BJ (cell line): ENCODE measurements at regions not wholly inside any gene's neighbourhood (a gene's known extent, or its start where the extent isn't known, plus 50 kb on each side); places are given as distances from the start of the nearest gene placed in this dataset.
A peak's percentile ranks its signal among the peaks of the same experiment; 100 is the strongest.

Experiments
- CTCF ChIA-PET: fragments of 350-600 bp; formaldehyde crosslinking; extraction: SDS; loops from one replicate; lab custom pipeline; 2021; ENCODE audit warnings: antibody characterized with exemption, inconsistent platforms; lab: Yijun Ruan, JAX
- POLR2A ChIA-PET: fragments of 300-600 bp; sonication (Branson Sonifier 250); formaldehyde crosslinking; extraction: SDS; loops from one replicate; lab custom pipeline; 2021; ENCODE audit warnings: antibody characterized with exemption; lab: Charles Lee
- DNase-seq: peaks from one replicate; pipeline ENCODE4 v3.0.0-alpha.2; 2011; ENCODE audit warnings: low read depth
- H3K27me3 ChIP-seq: 2 replicates; pipeline ENCODE4 v1.6.0; 2011; ENCODE audit warnings: low read length; ENCODE audit not compliant: control insufficient read depth, insufficient read depth
- H3K36me3 ChIP-seq: 2 replicates; pipeline ENCODE4 v1.5.1; 2011; ENCODE audit warnings: low read length; ENCODE audit not compliant: control insufficient read depth, insufficient read depth
- H3K4me3 ChIP-seq: 2 replicates; pipeline ENCODE4 v1.5.1; 2011; ENCODE audit warnings: low read depth, mild to moderate bottlenecking, control low read depth, low read length
- TF ChIP-seq, protein P1 (sequence below): IDR thresholded peaks from 2 replicates; pipeline ENCODE4 v1.5.1; 2011; ENCODE audit warnings: low read depth, mild to moderate bottlenecking, control low read depth, inconsistent platforms, low read length, moderate library complexity; ENCODE audit not compliant: insufficient read depth

DNA sequence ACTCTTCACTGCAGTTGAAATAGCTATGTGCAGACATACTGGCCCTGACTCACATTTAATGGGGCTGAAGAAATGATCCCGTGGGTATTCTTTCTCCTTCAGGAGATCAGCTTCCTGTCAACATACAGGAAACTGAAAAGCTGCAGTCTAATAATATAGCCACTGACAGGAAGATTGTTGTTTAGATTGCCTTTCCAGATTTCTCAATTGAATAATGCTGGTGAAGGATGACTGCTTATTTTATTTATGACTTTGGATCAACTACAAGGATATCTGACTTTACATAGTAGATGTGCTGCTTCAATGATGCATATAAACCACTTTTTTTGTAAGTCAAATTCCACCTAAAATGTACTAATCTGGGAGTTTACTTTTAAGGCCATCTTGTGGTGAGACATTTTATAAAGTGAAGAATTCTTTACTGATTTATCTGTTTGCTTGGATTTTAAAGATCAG lies 93.4 kb upstream of the MAP4K3 start:
- Histone ChIP-seq H3K36me3 (no peaks in the 10 kb centered on the region), H3K4me3 (no peak overlapping the region), H3K27me3 (no peaks in the 10 kb centered on the region)
- ChIA-PET POLR2A (no interaction called here), CTCF (interaction anchor here (1.0 kb wide), 1 partner anchor 151 kb away, joined by 3 read pairs; no protein-coding TSS in a partner anchor)
- DNase-seq: no peak
- TF ChIP-seq, protein P1, sequence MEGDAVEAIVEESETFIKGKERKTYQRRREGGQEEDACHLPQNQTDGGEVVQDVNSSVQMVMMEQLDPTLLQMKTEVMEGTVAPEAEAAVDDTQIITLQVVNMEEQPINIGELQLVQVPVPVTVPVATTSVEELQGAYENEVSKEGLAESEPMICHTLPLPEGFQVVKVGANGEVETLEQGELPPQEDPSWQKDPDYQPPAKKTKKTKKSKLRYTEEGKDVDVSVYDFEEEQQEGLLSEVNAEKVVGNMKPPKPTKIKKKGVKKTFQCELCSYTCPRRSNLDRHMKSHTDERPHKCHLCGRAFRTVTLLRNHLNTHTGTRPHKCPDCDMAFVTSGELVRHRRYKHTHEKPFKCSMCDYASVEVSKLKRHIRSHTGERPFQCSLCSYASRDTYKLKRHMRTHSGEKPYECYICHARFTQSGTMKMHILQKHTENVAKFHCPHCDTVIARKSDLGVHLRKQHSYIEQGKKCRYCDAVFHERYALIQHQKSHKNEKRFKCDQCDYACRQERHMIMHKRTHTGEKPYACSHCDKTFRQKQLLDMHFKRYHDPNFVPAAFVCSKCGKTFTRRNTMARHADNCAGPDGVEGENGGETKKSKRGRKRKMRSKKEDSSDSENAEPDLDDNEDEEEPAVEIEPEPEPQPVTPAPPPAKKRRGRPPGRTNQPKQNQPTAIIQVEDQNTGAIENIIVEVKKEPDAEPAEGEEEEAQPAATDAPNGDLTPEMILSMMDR: 0 out of 2 replicates have a peak, but pooled peaks have one; percentile 13

DNA sequence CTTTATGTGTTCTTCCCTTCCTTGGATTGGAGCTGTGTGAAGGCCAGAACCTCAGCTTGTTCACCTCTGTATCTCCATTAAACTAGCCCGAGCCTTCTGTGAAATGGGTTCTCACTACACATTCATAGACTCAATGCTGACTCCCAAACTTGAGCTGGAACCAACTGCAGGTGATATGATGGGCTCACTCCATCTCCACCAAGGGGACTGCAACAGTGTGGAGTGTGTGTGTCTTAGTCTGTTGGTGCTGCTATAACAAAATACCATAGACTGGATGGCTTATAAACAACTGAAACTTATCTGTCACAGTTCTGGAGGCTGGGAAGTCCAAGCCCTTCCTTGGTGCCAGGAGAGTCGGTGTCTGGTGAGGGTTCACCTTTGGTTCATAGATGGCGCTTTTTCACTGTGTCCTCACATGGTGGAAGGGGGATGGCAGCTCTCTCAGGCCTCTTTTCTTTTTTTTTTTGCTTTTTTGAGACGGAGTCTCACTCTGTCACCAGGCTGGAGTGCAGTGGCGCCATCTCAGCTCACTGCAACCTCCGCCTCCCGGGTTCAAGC lies 94.2 kb upstream of the MAP4K3 start:
- CTCF ChIA-PET: no interaction called here
- H3K27me3 ChIP-seq: no peaks in the 10 kb centered on the region
- H3K36me3 ChIP-seq: no peaks in the 10 kb centered on the region
- TF ChIP-seq, protein P1: no peak
- POLR2A ChIA-PET: interaction anchor here (0.6 kb wide), 1 partner anchor 816 kb away, joined by 3 read pairs; no protein-coding TSS in a partner anchor
- no peak overlapping the region for H3K4me3 ChIP-seq
- no peak for DNase-seq

GRCh38 chr2:39532933-39533332 lies 95.8 kb upstream of the MAP4K3 start:
- ChIA-PET CTCF (interaction anchor here (1.1 kb wide), 1 partner anchor 8 kb away, joined by 3 read pairs; no protein-coding TSS in a partner anchor), POLR2A (no interaction called here)
- H3K27me3 ChIP-seq: no peaks in the 10 kb centered on the region
- TF ChIP-seq, protein P1: no peak
- H3K36me3 ChIP-seq: no peaks in the 10 kb centered on the region
- DNase-seq: no peak
- no peak overlapping the region for H3K4me3 ChIP-seq

DNA sequence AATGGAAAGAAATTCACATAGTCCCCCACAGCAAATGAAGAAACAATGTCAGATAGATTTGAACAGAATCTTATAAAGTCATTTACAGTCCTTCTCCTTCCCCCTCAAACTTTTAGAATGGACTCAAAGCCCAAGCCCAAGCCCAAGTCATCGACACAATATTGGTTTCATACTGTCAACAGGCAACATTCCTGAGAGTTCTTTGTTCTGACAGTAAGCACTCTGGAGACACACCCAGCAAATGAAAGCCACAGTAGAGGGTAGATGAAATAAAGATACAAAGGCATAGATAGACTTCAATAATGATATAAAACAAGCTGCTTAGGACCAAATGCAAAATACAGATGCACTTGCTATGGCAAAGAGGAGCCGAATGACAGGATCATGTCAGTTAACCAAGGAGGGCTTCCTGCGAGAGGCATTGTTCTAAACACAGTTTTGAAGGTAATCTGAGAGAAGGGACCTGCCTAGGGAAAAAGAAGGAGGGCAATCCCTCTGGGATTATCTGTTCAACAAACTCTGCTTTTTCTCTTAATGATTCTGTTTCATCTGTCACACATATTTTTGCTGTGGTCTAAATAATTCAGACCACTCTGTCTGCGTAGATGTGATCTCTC lies 97.1 kb upstream of the MAP4K3 start:
- no peaks in the 10 kb centered on the region for H3K36me3 ChIP-seq
- ChIA-PET CTCF (no interaction called here), POLR2A (no interaction called here)
- TF ChIP-seq, protein P1: no peak
- no peak overlapping the region for H3K4me3 ChIP-seq
- DNase-seq: no peak
- H3K27me3 ChIP-seq: no peaks in the 10 kb centered on the region

- CTCF ChIA-PET: no interaction called here
- TF ChIP-seq, protein P1: no peak
- DNase-seq: no peak
- H3K36me3 ChIP-seq: no peaks in the 10 kb centered on the region
- H3K4me3 ChIP-seq: no peak overlapping the region
- POLR2A ChIA-PET: no interaction called here
- no peaks in the 10 kb centered on the region for H3K27me3 ChIP-seq
Measured at GRCh38 chr2:39535636-39536185, 98.6 kb upstream of the MAP4K3 start.
